ENCODE measurements at regions not wholly inside any gene's neighbourhood (a gene's known extent, or its start where the extent isn't known, plus 50 kb on each side); places are given as distances from the start of the nearest gene placed in this dataset.

DNA sequence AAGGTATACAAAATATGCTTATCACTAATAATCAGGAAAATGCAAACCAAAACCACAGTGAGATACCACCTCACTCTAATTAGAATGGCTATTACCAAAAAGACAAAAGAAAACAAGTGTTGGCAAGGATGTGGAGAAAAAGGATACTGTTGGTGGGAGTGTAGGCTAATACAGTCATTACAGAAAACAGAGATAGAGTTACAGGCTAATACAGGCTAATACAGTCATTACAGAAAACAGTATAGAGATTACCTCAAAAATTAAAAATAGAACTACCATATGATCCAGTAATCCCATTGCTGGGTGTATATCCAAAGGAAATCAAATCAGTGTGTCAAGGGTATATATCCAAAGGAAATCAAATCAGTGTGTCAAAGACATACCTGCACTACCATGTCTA, 238.4 kb downstream of the PLPP3 start:
- TF ChIP-seq HOMEZ (CRISPR knock-in tag; IDR thresholded peaks at IDR 0.05; ENCODE audit: low read depth) (no peak), HOXD1 (CRISPR knock-in tag; IDR thresholded peaks at IDR 0.05) (no peak), YY1 (IDR thresholded peaks at IDR 0.05; ENCODE audit: insufficient read depth, insufficient replicate concordance, low read depth, low read length) (no peak), POLR2A (IDR thresholded peaks at IDR 0.05; ENCODE audit: insufficient read depth in 1 of 2, low read depth in 2 of 2, low read length in 2 of 2) (no peak), PATZ1 (CRISPR knock-in tag; IDR thresholded peaks at IDR 0.05) (no peak), SRF (IDR thresholded peaks at IDR 0.05; ENCODE audit: low read depth, low read length) (no peak), MAZ (IDR thresholded peaks at IDR 0.05; ENCODE audit: borderline replicate concordance, low read depth, low read length) (no peak), MAZ (CRISPR knock-in tag; IDR thresholded peaks at IDR 0.05; ENCODE audit: low read depth) (no peak), ZNF670 (CRISPR knock-in tag; IDR thresholded peaks at IDR 0.05; ENCODE audit: borderline replicate concordance) (no peak), ZNF317 (CRISPR knock-in tag; IDR thresholded peaks at IDR 0.05) (no peak), NONO (IDR thresholded peaks at IDR 0.05) (no peak), NONO (CRISPR knock-in tag; conservative IDR thresholded peaks at IDR 0.05) (no peak), SMC3 (IDR thresholded peaks at IDR 0.05; ENCODE audit: low read length) (no peak), EZH2 (conservative IDR thresholded peaks at IDR 0.05; ENCODE audit: low read depth, low read length) (no peak)
